Fibroblast of lung (primary cell): ENCODE measurements at regions not wholly inside any gene's neighbourhood (a gene's known extent, or its start where the extent isn't known, plus 50 kb on each side); places are given as distances from the start of the nearest gene placed in this dataset.

ENCODE experiments used
- DNase-seq, 2 donors: peaks; one replicate each; pipeline versions ENCODE4 v3.0.0 to v3.0.0-alpha.2; 2010; ENCODE audit warnings: low read depth in 2 of 2
- H2AFZ ChIP-seq: 2 replicates; pipeline ENCODE4 v1.5.1; 2012; ENCODE audit warnings: low read length, control low read depth, inconsistent platforms
- H3K27ac ChIP-seq: 2 replicates; pipeline ENCODE4 v1.5.1; 2011; ENCODE audit warnings: low read length, control low read depth; ENCODE audit not compliant: insufficient read depth
- H3K27me3 ChIP-seq: 2 replicates; pipeline ENCODE4 v1.5.1; 2011; ENCODE audit warnings: mild to moderate bottlenecking, low read length; ENCODE audit not compliant: control insufficient read depth, insufficient read depth
- H3K36me3 ChIP-seq: 2 replicates; pipeline ENCODE4 v1.5.1; 2011; ENCODE audit warnings: low read length; ENCODE audit not compliant: control insufficient read depth, insufficient read depth
- H3K4me1 ChIP-seq: 2 replicates; pipeline ENCODE4 v1.5.1; 2011; ENCODE audit warnings: low read length; ENCODE audit not compliant: control insufficient read depth, insufficient read depth; ENCODE audit errors: extremely low read depth
- H3K4me2 ChIP-seq: 2 replicates; pipeline ENCODE4 v1.5.1; 2011; ENCODE audit warnings: low read length, control low read depth; ENCODE audit not compliant: insufficient read depth; ENCODE audit errors: extremely low read depth
- H3K4me3 ChIP-seq, 4 experiments: fragments of 200-600 bp in 1 of 4; sonication (generic) in 1 of 4; replicated peaks in 1 of 4; 2 replicates each; pipeline ENCODE4 v1.5.1; 2011 to 2016; ENCODE audit warnings: low read length in 4 of 4, low read depth in 3 of 4, mild to moderate bottlenecking in 3 of 4, control low read depth in 2 of 4, inconsistent platforms in 1 of 4, mixed read lengths in 1 of 4; ENCODE audit not compliant: insufficient read depth in 1 of 4; ENCODE audit errors: control extremely low read depth in 1 of 4
- H3K79me2 ChIP-seq: 2 replicates; pipeline ENCODE4 v1.5.1; 2012; ENCODE audit warnings: mild to moderate bottlenecking, low read length, inconsistent platforms; ENCODE audit not compliant: control insufficient read depth, insufficient read depth
- H3K9ac ChIP-seq: 2 replicates; pipeline ENCODE4 v1.5.1; 2011; ENCODE audit warnings: mild to moderate bottlenecking, low read length, control low read depth; ENCODE audit not compliant: insufficient read depth
- H3K9me3 ChIP-seq: 2 replicates; pipeline ENCODE4 v1.5.1; 2012; ENCODE audit warnings: low read depth, low read length; ENCODE audit not compliant: control insufficient read depth, insufficient read depth
- H4K20me1 ChIP-seq: 2 replicates; pipeline ENCODE4 v1.5.1; 2011; ENCODE audit warnings: low read length; ENCODE audit not compliant: control insufficient read depth, insufficient read depth; ENCODE audit errors: extremely low read depth
- CTCF ChIP-seq, 2 donors: IDR thresholded peaks in 1 of 2; conservative IDR thresholded peaks in 1 of 2; 1 replicate in 1 of 2; 2 replicates in 1 of 2; pipeline ENCODE4 v1.5.1; 2011 to 2012; ENCODE audit warnings: low read length in 2 of 2, control low read depth in 1 of 2, inconsistent platforms in 1 of 2, low read depth in 1 of 2, mild to moderate bottlenecking in 1 of 2
- EZH2 ChIP-seq: IDR thresholded peaks from 2 replicates; pipeline ENCODE4 v1.5.1; 2012; ENCODE audit warnings: low read length, control low read depth, mild to moderate bottlenecking; ENCODE audit errors: missing control alignments

GRCh38 chr17:15143524-15143923 lies 121.6 kb downstream of the PMP22 start:
- Histone ChIP-seq H2AFZ (no peak overlapping the region), H3K9ac (no peak overlapping the region), H3K79me2 (no peaks in the 10 kb centered on the region), H3K36me3 (no peaks in the 10 kb centered on the region), H3K4me1 (no peaks in the 10 kb centered on the region), H3K4me2 (no peak overlapping the region), H4K20me1 (no peaks in the 10 kb centered on the region), H3K9me3 (no peaks in the 10 kb centered on the region), H3K27ac (no peak overlapping the region), H3K27me3 (no peaks in the 10 kb centered on the region), H3K4me3 (no peak overlapping the region)
- DNase-seq, result no peak
- TF ChIP-seq EZH2 (no peak), CTCF (conservative IDR thresholded peaks at IDR 0.05 in 1 of 2, IDR thresholded peaks at IDR 0.05 in 1 of 2; ENCODE audit: low read depth in 1 of 2, low read length in 2 of 2) (no peak)

GRCh38 chr17:15134363-15134762 lies 130.8 kb downstream of the PMP22 start:
- Histone ChIP-seq H3K79me2 (no peaks in the 10 kb centered on the region), H3K4me2 (no peak overlapping the region), H3K9me3 (no peaks in the 10 kb centered on the region), H4K20me1 (no peaks in the 10 kb centered on the region), H2AFZ (no peak overlapping the region), H3K27me3 (no peaks in the 10 kb centered on the region), H3K4me3 (no peak overlapping the region), H3K36me3 (no peaks in the 10 kb centered on the region), H3K9ac (no peak overlapping the region), H3K27ac (no peak overlapping the region), H3K4me1 (no peaks in the 10 kb centered on the region)
- DNase-seq, result no peak
- no peak for TF ChIP-seq EZH2
- no peak for TF ChIP-seq CTCF (conservative IDR thresholded peaks at IDR 0.05 in 1 of 2, IDR thresholded peaks at IDR 0.05 in 1 of 2; ENCODE audit: low read depth in 1 of 2, low read length in 2 of 2)

GRCh38 chr17:15133826-15134225 lies 131.3 kb downstream of the PMP22 start:
- Histone ChIP-seq H3K9ac (no peak overlapping the region), H3K4me3 (no peak overlapping the region), H3K4me1 (no peaks in the 10 kb centered on the region), H3K27ac (no peak overlapping the region), H3K27me3 (no peaks in the 10 kb centered on the region), H2AFZ (no peak overlapping the region), H3K9me3 (no peaks in the 10 kb centered on the region), H3K36me3 (no peaks in the 10 kb centered on the region), H4K20me1 (no peaks in the 10 kb centered on the region), H3K4me2 (no peak overlapping the region), H3K79me2 (no peaks in the 10 kb centered on the region)
- TF ChIP-seq CTCF (conservative IDR thresholded peaks at IDR 0.05 in 1 of 2, IDR thresholded peaks at IDR 0.05 in 1 of 2; ENCODE audit: low read depth in 1 of 2, low read length in 2 of 2) (no peak), EZH2 (no peak)
- no peak for DNase-seq
